Hindlimb muscle (tissue), 1 donor: ENCODE measurements at regions not wholly inside any gene's neighbourhood (a gene's known extent, or its start where the extent isn't known, plus 50 kb on each side); places are given as distances from the start of the nearest gene placed in this dataset.
"Not testable (repeated sequence)": the region's sequence is repeated elsewhere in the genome, so short reads cannot be mapped to it uniquely, and the experiment has no call there.

Experiments used
- DNase-seq: peaks from one replicate; pipeline ENCODE4 v3.0.0-alpha.2; 2013

DNA sequence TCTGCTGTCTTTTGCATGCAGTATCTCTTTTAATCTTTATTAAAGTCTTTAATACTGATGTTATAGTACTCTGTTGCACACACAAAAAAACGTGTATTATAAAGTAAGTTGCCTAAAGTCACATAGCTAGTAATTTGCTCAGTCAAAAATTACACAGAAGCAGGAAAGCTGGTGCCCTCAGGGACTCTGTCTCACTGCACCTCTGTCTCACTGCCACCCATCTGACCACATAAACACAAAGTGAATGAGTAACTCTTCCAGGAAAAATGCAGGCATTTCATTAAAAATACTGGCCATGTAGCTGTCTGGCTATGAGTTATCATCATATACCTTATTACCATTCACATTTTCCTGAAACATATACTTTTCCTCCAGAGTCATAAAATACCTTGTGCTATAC, 591.7 kb downstream of the CSNK1G3 start:
- DNase-seq: no peak

- not testable (repeated sequence) for DNase-seq
Measured at GRCh38 chr5:124103056-124103455, 591.1 kb downstream of the CSNK1G3 start.

DNA sequence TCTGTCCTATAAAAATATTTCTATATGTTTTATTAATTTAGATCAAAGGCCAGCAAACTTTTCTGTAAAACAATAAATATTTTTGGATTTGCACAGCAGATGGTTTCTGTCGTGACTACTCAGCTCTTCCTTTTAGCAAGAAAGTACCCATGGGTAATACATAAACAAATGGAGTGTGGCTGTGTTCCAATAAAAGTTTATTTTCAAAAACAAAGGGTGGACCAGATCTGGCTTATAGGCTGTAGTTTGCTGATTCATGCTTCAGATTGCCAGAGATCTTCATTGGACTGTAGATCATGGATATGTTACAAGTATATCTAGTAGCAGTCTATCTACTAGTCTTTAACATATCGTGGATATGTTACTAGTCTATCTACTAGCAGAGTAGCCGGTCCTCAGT, 590.5 kb downstream of the CSNK1G3 start:
- DNase-seq: no peak

- DNase-seq: no peak
Measured at GRCh38 chr5:124093658-124094057, 581.7 kb downstream of the CSNK1G3 start.

- DNase-seq: no peak
Measured at GRCh38 chr5:124090115-124090514, 578.1 kb downstream of the CSNK1G3 start.

DNA sequence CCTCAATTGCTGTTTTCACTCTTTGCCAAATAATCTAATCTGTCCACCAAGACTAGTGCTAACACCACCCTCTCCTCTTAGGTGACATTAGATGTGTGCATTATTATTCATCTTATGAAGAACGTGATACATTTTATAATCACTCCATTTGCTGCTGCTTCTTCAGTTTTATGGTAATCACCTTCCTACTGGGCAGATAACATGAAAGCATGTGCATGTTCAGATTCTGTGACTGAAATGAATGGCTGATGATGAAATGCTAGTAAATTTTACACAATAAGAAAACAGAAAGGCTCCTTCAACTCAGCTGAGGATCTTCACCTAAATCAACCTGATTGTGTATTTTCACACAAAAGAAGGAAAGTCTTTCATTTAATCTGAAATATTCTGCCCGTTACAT, 577.6 kb downstream of the CSNK1G3 start:
- DNase-seq: no peak

DNA sequence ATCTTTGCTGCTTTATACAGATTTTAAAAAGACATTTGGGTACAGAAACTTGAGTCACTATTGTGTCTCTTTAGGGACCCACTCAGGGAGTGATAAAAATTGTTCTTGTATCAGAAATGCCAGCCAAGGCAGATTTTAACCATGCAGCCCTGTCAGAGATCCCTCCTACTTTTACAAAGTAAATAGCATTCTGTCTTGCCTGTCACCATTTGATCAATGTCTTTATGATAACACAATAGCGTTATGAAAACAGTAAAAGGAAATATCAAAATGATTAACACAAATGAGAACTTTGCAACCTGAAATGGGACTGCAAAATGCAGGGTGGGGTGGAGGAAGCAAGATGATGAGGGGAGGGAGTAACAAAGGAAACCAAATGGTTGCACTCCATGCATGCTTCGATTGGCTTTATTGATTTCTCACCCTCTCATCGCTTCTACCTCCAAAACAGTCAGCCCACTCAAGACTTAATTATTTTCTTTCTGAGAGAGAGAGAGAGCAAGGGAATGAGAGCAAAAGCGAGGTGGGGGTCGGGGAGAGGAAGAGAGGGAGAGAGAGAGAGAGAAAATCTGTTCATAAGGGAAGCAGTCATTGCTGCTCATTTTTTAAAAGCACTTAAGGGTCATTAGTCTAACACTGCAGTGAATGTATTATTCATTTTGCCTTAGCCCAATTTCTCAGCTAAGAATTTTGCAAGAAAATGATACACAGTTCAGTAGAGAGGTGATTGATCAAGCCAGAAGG, 576.5 kb downstream of the CSNK1G3 start:
- DNase-seq: no peak

DNA sequence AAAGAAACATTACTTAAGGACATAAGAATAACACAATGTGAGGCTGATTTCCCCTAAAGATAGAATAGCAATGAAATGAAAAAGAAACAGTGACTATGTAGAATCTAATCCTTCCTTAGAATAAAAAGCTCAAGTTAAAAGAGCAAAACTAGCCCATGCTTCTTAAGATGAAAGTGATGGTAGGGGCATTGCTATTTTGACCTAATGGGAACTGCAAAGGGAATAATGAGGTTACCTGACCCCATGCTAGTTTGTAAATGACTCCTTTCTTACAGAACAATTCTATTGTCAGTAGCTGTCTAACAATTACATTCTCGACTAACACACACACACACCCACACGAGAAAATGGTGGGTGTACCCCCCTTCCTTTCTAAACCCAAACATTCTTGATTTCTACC, 575.8 kb downstream of the CSNK1G3 start:
- DNase-seq: no peak

- DNase-seq: no peak
Measured at GRCh38 chr5:124080256-124080655, 568.3 kb downstream of the CSNK1G3 start.

- DNase-seq: no peak
Measured at GRCh38 chr5:124079062-124079461, 567.1 kb downstream of the CSNK1G3 start.

DNA sequence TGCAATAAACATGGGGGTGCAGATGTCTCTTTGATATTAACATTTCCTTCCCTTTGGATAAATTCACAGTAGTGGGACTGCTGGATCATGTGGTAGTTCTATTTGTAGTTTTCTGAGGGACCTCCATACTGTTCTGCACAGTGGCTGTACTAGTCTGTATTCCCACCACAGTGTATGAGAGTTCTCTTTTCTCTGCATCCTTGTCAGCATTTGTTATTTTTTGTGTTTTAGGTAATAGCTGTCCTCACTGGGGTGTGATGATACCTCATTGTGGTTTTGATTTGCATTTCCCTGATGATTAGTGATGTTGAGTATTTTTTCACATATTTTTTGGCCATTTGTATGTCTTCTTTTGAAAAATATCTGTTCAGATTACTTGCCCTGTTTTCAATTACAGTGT, 562.5 kb downstream of the CSNK1G3 start:
- no peak for DNase-seq

DNA sequence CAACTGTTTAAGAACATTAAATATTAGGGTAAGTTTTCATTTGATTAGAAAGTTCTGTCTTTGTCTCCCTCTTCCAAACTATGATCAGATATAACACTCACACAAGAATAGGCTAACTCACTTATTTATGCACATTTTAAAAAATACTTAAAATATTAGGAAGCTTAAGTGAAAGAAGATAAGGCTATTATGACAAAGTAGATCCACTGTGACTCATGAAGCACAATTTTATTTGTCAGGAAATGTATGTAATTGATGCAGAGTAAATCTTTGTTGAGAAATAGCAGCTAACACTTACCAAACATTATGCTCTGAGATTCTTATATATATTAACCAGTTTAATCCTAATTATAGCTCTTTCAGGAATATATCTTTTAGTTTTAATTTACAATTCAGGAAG, 560.6 kb downstream of the CSNK1G3 start:
- DNase-seq: no peak

DNA sequence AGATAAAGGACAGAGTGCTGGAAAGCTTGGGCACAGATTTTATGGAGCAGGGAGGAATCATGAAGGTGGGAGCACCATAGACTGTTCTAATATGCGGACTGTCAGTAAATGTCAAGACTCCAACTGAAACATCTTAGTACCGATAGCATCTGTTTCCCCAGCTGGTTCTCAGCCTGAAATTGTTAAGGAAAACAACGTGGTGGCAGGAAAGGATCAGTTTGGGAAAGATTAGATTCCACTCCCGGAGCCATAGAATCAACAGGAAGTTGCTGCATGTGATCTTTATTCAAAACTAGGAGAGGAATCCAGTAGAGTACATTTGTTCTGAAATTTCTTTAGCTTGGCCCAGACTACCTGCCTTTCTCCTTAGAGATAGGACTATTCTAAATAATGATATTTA, 559.1 kb downstream of the CSNK1G3 start:
- no peak for DNase-seq

DNA sequence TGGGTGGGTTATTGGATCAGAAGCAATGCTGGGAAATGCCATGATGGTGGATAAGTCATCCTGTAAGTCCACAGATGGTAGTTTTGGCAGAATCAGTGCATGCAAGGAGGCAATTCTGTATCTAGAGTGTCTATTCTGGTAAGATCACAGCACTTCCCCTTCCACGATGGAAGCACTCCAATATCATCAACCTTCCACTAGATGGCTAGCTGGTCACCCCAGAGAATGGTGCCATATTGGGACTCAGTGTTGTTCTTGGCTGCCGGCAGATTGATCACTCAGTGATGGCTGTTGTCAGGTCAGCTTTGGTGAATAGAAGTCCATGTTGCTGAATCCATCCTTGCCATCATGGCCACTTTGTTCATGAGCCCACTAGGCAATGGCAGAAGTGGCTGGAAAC, 553.5 kb downstream of the CSNK1G3 start:
- DNase-seq: no peak

DNA sequence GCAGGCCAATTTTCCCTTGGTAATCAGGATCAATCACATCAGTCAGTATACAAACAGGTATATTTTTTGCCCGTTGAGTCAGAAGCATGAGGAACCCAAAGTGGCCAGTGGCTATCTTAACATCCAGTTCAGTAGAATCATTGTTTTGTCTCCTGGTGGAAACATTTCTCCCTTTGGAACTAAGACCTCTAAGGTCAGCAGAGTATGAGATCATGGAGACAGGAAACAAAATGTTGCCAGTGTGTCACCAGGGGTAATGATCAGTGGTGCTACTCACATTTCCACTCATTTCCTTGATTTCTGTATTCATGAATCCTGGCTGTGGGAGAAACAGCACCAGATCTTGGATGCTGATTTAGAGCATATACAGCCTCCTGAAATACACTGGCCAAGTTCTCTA, 553.0 kb downstream of the CSNK1G3 start:
- DNase-seq: no peak

DNA sequence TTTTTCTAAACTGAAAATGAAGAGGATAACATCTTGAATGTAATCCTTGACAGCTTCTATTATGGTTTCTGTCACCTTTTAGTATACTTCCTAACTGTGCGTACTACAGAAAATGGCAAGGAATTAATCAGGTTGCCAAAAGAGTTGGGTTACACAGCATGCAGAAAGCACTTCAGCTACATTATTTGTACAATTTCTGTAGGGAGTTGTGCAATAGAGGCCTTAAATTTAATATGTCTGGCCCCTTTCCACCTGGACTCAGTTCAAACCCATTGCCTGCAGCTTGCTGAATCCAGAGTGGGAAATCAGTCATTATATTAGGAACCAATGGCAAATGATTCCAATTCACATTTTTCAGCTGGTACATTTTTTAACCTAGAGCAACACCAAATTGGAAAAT, 549.7 kb downstream of the CSNK1G3 start:
- DNase-seq: peak; percentile 46

DNA sequence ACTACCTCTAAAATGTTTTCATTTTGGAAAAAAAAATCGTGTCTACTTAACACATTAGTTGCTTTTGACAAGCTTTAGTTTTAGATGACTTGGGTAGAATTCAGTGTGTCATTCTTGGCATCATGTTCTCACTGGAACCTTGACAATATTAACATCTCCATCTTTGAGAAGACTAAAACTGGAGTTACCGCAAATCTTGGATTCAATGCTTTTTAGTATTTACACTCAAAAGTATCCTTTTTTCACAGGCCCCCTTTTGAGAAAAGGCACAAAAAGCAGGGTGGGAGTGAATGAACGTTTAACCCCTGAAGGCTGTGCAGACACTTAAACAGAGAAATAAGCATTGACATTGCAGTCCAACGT, 549.1 kb downstream of the CSNK1G3 start:
- DNase-seq: no peak

DNA sequence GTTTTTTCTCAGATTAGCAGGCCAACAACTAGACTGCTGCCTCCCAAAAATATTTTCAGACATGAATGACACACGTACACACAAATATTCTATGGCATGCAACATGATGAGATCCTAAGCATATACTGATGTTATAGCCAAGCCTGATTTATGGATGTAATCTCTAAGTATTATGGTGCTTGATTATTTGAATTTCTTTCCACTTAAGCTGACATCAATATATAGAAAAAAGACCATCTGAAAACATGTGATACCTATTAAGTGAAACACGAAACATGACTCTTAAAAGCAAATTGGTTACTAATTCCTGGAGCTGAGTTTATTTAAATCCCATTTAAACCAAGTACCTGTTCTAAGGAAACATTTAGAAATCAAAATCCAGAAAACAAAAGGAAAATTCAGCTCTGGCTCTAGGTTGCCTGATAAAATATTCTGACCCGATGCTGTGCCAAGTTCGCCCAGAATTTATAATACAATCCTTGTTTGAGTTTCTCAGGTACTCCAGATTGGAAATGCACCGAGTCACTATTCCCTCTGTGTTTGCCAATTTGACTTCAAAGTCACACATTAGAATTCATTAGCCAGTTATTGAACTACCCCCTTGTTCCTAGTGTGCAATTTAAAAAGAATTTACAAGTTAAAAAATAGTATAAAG, 548.6 kb downstream of the CSNK1G3 start:
- no peak for DNase-seq

DNA sequence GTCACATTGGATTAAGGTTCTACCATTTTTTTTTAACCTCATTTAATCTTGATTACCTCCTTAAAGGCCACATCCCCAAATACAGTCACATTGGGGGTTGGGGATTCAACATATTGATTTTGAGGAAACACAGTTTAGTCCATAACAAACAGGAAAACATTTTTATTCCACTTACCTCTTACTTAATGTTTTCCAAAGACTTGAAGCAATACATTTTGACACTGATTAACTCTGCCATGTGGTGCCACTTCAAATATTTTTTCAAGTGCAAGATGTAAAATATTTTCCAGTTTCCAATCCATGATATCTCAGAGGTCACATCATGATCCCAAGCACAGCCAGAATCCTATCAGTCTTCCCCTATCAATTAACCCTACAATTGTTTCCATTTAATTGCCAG, 548.0 kb downstream of the CSNK1G3 start:
- DNase-seq: no peak

GRCh38 chr5:124059200-124059599, 547.2 kb downstream of the CSNK1G3 start:
- no peak for DNase-seq

DNA sequence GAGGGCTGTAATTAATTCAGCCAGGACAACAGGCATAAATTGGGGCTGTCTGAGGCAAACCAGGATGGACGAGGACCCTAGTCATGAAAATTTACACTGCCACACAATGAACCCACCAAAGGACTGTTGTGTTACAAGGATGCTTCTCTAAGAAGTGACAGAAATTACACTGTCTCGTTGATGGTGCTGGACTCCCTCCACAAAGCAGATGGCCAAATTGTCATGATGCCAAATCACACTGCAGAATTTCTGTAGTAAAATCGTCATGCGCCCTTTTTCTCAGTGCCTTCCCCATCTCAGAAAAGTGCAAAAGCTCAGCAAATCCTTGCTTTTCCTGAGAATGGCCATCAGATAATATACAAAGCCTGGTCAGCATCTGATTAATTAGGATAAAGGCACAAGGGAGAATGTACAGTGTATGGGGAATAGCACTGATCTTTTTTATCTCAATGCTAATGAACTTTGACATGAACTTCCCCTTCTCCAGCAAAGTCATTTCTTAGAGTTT, 545.8 kb downstream of the CSNK1G3 start:
- no peak for DNase-seq

GRCh38 chr5:124056991-124057723, 545.2 kb downstream of the CSNK1G3 start:
- DNase-seq: no peak

DNA sequence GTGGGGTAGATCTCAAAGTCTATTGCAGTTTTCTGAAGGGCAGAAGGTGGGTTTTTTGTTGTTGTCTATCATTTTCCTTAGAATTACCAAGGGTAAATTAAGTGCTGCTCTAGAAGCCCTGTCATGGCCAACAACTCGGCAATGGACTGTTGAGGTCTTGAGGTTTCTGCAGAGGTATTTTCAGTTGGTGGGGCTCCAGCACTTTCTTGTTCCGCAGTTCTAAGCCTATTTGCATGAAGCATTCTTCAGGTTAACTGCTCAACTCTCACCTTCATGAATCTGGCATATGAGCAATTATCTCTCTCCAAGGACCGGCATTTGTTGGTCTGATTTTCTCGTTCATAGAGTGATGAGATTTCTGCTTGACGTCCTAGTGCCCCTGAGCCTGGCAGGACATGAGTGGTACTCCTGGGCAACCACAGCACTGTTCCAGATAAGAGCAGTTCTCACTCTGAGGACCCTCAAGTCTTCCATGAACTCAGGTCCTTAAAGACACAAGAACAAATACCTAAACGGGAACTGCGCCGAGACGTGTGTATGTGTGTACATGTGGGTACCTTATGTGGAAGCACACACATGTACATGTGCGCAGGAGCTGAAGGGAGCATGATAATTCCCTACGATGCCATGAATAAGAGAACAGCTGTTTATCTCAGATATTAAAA, 544.5 kb downstream of the CSNK1G3 start:
- DNase-seq: no peak
